C4-2B (cell line): ENCODE measurements at regions not wholly inside any gene's neighbourhood (a gene's known extent, or its start where the extent isn't known, plus 50 kb on each side); places are given as distances from the start of the nearest gene placed in this dataset.

Experiments used
- CTCF ChIP-seq: fragments of 450-650 bp; conservative IDR thresholded peaks from 2 replicates; pipeline ENCODE4 v1.5.1; 2017; ENCODE audit warnings: mild to moderate bottlenecking
- ZFX ChIP-seq: fragments of 450-650 bp; IDR thresholded peaks from 2 replicates; pipeline ENCODE4 v1.6.1; 2017

GRCh38 chr2:120590841-120591240 is 144.8 kb upstream of the GLI2 start:
- TF ChIP-seq CTCF (no peak), ZFX (no peak)
